ENCODE measurements at regions not wholly inside any gene's neighbourhood (a gene's known extent, or its start where the extent isn't known, plus 50 kb on each side); places are given as distances from the start of the nearest gene placed in this dataset.

GRCh38 chr3:104669083-104669482 is 697.6 kb upstream of the ALCAM start:
- no peak for TF ChIP-seq ZNF384 (IDR thresholded peaks at IDR 0.05)
- TF ChIP-seq SP1 (IDR thresholded peaks at IDR 0.05) = no peak
- no peak for TF ChIP-seq BHLHE40 (IDR thresholded peaks at IDR 0.05; ENCODE audit: borderline replicate concordance)
- TF ChIP-seq TARDBP (IDR thresholded peaks at IDR 0.05) = no peak
- no peak for TF ChIP-seq NFRKB (IDR thresholded peaks at IDR 0.05)
- no peak for TF ChIP-seq FOXA1 (IDR thresholded peaks at IDR 0.05)
- no peak for TF ChIP-seq FOXK2 (IDR thresholded peaks at IDR 0.05)
- TF ChIP-seq ARNT (IDR thresholded peaks at IDR 0.05) = no peak

Measured in HEK293T (cell line).